Glutamatergic neuron (in vitro differentiated cells): ENCODE measurements at regions not wholly inside any gene's neighbourhood (a gene's known extent, or its start where the extent isn't known, plus 50 kb on each side); places are given as distances from the start of the nearest gene placed in this dataset.

Experiments
- DNase-seq: peaks from one replicate; pipeline ENCODE4 v3.0.0; 2022
- H3K27ac Mint-ChIP-seq: one replicate; pipeline ENCODE4 v1.8.0; 2020; ENCODE audit warnings: mild to moderate bottlenecking, mixed read lengths, inconsistent platforms; ENCODE audit not compliant: unreplicated experiment
- H3K27me3 Mint-ChIP-seq: one replicate; pipeline ENCODE4 v1.8.0; 2020; ENCODE audit warnings: mild to moderate bottlenecking, moderate library complexity, mixed read lengths, inconsistent platforms; ENCODE audit not compliant: unreplicated experiment
- H3K36me3 Mint-ChIP-seq: one replicate; pipeline ENCODE4 v1.8.0; 2020; ENCODE audit warnings: mild to moderate bottlenecking, mixed read lengths, inconsistent platforms; ENCODE audit not compliant: unreplicated experiment
- H3K4me1 Mint-ChIP-seq: one replicate; pipeline ENCODE4 v1.8.0; 2020; ENCODE audit warnings: mild to moderate bottlenecking, low read depth, mixed read lengths, inconsistent platforms; ENCODE audit not compliant: unreplicated experiment
- H3K4me3 Mint-ChIP-seq: one replicate; pipeline ENCODE4 v1.8.0; 2020; ENCODE audit warnings: mild to moderate bottlenecking, mixed read lengths, inconsistent platforms; ENCODE audit not compliant: unreplicated experiment
- H3K9me3 Mint-ChIP-seq: one replicate; pipeline ENCODE4 v1.8.0; 2020; ENCODE audit warnings: mild to moderate bottlenecking, moderate library complexity, mixed read lengths, inconsistent platforms; ENCODE audit not compliant: unreplicated experiment
- CTCF ChIP-seq: fragments of 200-600 bp; sonication (generic); IDR thresholded peaks from one replicate; pipeline ENCODE4 v1.5.0; 2021; ENCODE audit not compliant: partially characterized antibody, unreplicated experiment

- TF ChIP-seq CTCF = no peak
- H3K27ac Mint-ChIP-seq = no peak overlapping the region
- H3K4me1 Mint-ChIP-seq = peaks cover 13% of the 10 kb centered on the region
Observed at GRCh38 chr12:58588770-58589169, 331.5 kb downstream of the LRIG3 start.

GRCh38 chr12:58592475-58593207 is 327.7 kb downstream of the LRIG3 start:
- Mint-ChIP-seq H3K4me1 (no peaks in the 10 kb centered on the region), H3K27me3 (no peaks in the 10 kb centered on the region), H3K9me3 (no peaks in the 10 kb centered on the region), H3K27ac (no peak overlapping the region), H3K36me3 (no peaks in the 10 kb centered on the region), H3K4me3 (no peak overlapping the region)
- no peak for DNase-seq
- TF ChIP-seq CTCF = no peak

More at GRCh38 chr12:58588770-58589169, 331.5 kb downstream of the LRIG3 start:
- peaks cover 7% of the 10 kb centered on the region for H3K9me3 Mint-ChIP-seq
- no peaks in the 10 kb centered on the region for H3K36me3 Mint-ChIP-seq
- peaks cover 3% of the 10 kb centered on the region for H3K27me3 Mint-ChIP-seq
- no peak for DNase-seq
- H3K4me3 Mint-ChIP-seq = no peak overlapping the region

GRCh38 chr12:58593557-58594304 is 326.6 kb downstream of the LRIG3 start:
- TF ChIP-seq CTCF = no peak
- no peak overlapping the region for H3K4me3 Mint-ChIP-seq

GRCh38 chr12:58596381-58596780 is 323.9 kb downstream of the LRIG3 start:
- H3K4me1 Mint-ChIP-seq = no peaks in the 10 kb centered on the region
- no peak overlapping the region for H3K27ac Mint-ChIP-seq
- no peaks in the 10 kb centered on the region for H3K27me3 Mint-ChIP-seq
- TF ChIP-seq CTCF = no peak
- no peak overlapping the region for H3K4me3 Mint-ChIP-seq
- no peaks in the 10 kb centered on the region for H3K9me3 Mint-ChIP-seq
- DNase-seq = no peak
- no peaks in the 10 kb centered on the region for H3K36me3 Mint-ChIP-seq

More at GRCh38 chr12:58593557-58594304, 326.6 kb downstream of the LRIG3 start:
- DNase-seq = no peak
- no peak overlapping the region for H3K27ac Mint-ChIP-seq
- no peaks in the 10 kb centered on the region for H3K36me3 Mint-ChIP-seq
- H3K9me3 Mint-ChIP-seq = no peaks in the 10 kb centered on the region
- no peaks in the 10 kb centered on the region for H3K27me3 Mint-ChIP-seq
- H3K4me1 Mint-ChIP-seq = no peaks in the 10 kb centered on the region

- H3K4me1 Mint-ChIP-seq = no peaks in the 10 kb centered on the region
- H3K9me3 Mint-ChIP-seq = no peaks in the 10 kb centered on the region
- no peak overlapping the region for H3K4me3 Mint-ChIP-seq
- no peak for TF ChIP-seq CTCF
- no peaks in the 10 kb centered on the region for H3K27me3 Mint-ChIP-seq
- DNase-seq = no peak
- H3K27ac Mint-ChIP-seq = no peak overlapping the region
- no peaks in the 10 kb centered on the region for H3K36me3 Mint-ChIP-seq
Observed at GRCh38 chr12:58601529-58601928, 318.8 kb downstream of the LRIG3 start.
